T-helper 1 cell treated with Interleukin-12 subunit alpha and Interleukin-12 subunit beta and Interleukin-4 antibody, amounts not matched to agents 30 μg/mL and 1 μg/mL, for 36 hours (primary cell): ENCODE measurements at regions not wholly inside any gene's neighbourhood (a gene's known extent, or its start where the extent isn't known, plus 50 kb on each side); places are given as distances from the start of the nearest gene placed in this dataset.

Experiments
- H3K27ac Mint-ChIP-seq: one replicate; pipeline ENCODE4 v1.8.0; 2021; ENCODE audit warnings: mild to moderate bottlenecking, mixed read lengths
- H3K27me3 Mint-ChIP-seq: one replicate; pipeline ENCODE4 v1.8.0; 2021; ENCODE audit warnings: low read depth, mixed read lengths
- H3K36me3 Mint-ChIP-seq: one replicate; pipeline ENCODE4 v1.8.0; 2021; ENCODE audit warnings: low read depth, mixed read lengths
- H3K4me1 Mint-ChIP-seq: one replicate; pipeline ENCODE4 v1.8.0; 2021; ENCODE audit warnings: low read depth, mixed read lengths
- H3K4me3 Mint-ChIP-seq: one replicate; pipeline ENCODE4 v1.8.0; 2021; ENCODE audit warnings: mild to moderate bottlenecking, moderate library complexity, mixed read lengths
- H3K9me3 Mint-ChIP-seq: one replicate; pipeline ENCODE4 v1.8.0; 2021; ENCODE audit warnings: mixed read lengths

- Mint-ChIP-seq H3K27me3 (peaks cover 15% of the 10 kb centered on the region), H3K4me1 (peaks cover 13% of the 10 kb centered on the region), H3K4me3 (no peak overlapping the region), H3K9me3 (no peaks in the 10 kb centered on the region), H3K27ac (no peak overlapping the region), H3K36me3 (no peaks in the 10 kb centered on the region)
Observed at GRCh38 chr6:138550346-138550767, 51.1 kb upstream of the NHSL1 start.

GRCh38 chr6:138554146-138554545 lies 54.9 kb upstream of the NHSL1 start:
- H3K27me3 Mint-ChIP-seq = peaks cover 21% of the 10 kb centered on the region
- H3K27ac Mint-ChIP-seq = no peak overlapping the region
- no peak overlapping the region for H3K4me3 Mint-ChIP-seq
- no peaks in the 10 kb centered on the region for H3K4me1 Mint-ChIP-seq
- no peaks in the 10 kb centered on the region for H3K9me3 Mint-ChIP-seq
- H3K36me3 Mint-ChIP-seq = no peaks in the 10 kb centered on the region

- no peak overlapping the region for H3K27ac Mint-ChIP-seq
- peaks cover 21% of the 10 kb centered on the region for H3K27me3 Mint-ChIP-seq
- no peaks in the 10 kb centered on the region for H3K36me3 Mint-ChIP-seq
- no peaks in the 10 kb centered on the region for H3K4me1 Mint-ChIP-seq
- H3K9me3 Mint-ChIP-seq = no peaks in the 10 kb centered on the region
- no peak overlapping the region for H3K4me3 Mint-ChIP-seq
Observed at GRCh38 chr6:138555421-138555988, 56.2 kb upstream of the NHSL1 start.

GRCh38 chr6:138557147-138557546 lies 57.9 kb upstream of the NHSL1 start:
- Mint-ChIP-seq H3K4me3 (no peak overlapping the region), H3K27me3 (peaks cover 27% of the 10 kb centered on the region), H3K9me3 (no peaks in the 10 kb centered on the region), H3K4me1 (no peaks in the 10 kb centered on the region), H3K27ac (no peak overlapping the region), H3K36me3 (no peaks in the 10 kb centered on the region)

GRCh38 chr6:138559143-138559542 lies 59.8 kb upstream of the NHSL1 start:
- Mint-ChIP-seq H3K4me3 (no peak overlapping the region), H3K27ac (no peak overlapping the region), H3K36me3 (no peaks in the 10 kb centered on the region), H3K4me1 (no peaks in the 10 kb centered on the region), H3K9me3 (no peaks in the 10 kb centered on the region), H3K27me3 (peaks cover 34% of the 10 kb centered on the region)

GRCh38 chr6:138560130-138560860 lies 61.0 kb upstream of the NHSL1 start:
- no peaks in the 10 kb centered on the region for H3K36me3 Mint-ChIP-seq
- H3K9me3 Mint-ChIP-seq = no peaks in the 10 kb centered on the region
- no peak overlapping the region for H3K27ac Mint-ChIP-seq
- H3K4me3 Mint-ChIP-seq = no peak overlapping the region
- no peaks in the 10 kb centered on the region for H3K4me1 Mint-ChIP-seq
- H3K27me3 Mint-ChIP-seq = peaks cover 26% of the 10 kb centered on the region

- H3K9me3 Mint-ChIP-seq = no peaks in the 10 kb centered on the region
- no peak overlapping the region for H3K27ac Mint-ChIP-seq
- peaks cover 13% of the 10 kb centered on the region for H3K27me3 Mint-ChIP-seq
- H3K4me1 Mint-ChIP-seq = no peaks in the 10 kb centered on the region
- no peak overlapping the region for H3K4me3 Mint-ChIP-seq
- H3K36me3 Mint-ChIP-seq = no peaks in the 10 kb centered on the region
Observed at GRCh38 chr6:138562691-138563090, 63.4 kb upstream of the NHSL1 start.

- H3K9me3 Mint-ChIP-seq = no peaks in the 10 kb centered on the region
- H3K4me3 Mint-ChIP-seq = no peak overlapping the region
- no peaks in the 10 kb centered on the region for H3K36me3 Mint-ChIP-seq
- H3K27me3 Mint-ChIP-seq = peaks cover 13% of the 10 kb centered on the region
- no peak overlapping the region for H3K27ac Mint-ChIP-seq
- no peaks in the 10 kb centered on the region for H3K4me1 Mint-ChIP-seq
Observed at GRCh38 chr6:138563231-138563630, 63.9 kb upstream of the NHSL1 start.

GRCh38 chr6:138563650-138564049 lies 64.4 kb upstream of the NHSL1 start:
- no peaks in the 10 kb centered on the region for H3K4me1 Mint-ChIP-seq
- H3K27me3 Mint-ChIP-seq = peaks cover 13% of the 10 kb centered on the region
- H3K27ac Mint-ChIP-seq = no peak overlapping the region
- H3K36me3 Mint-ChIP-seq = no peaks in the 10 kb centered on the region
- H3K9me3 Mint-ChIP-seq = no peaks in the 10 kb centered on the region
- H3K4me3 Mint-ChIP-seq = no peak overlapping the region

- Mint-ChIP-seq H3K27ac (no peak overlapping the region), H3K27me3 (peaks cover 13% of the 10 kb centered on the region), H3K36me3 (no peaks in the 10 kb centered on the region), H3K4me1 (no peaks in the 10 kb centered on the region), H3K4me3 (no peak overlapping the region), H3K9me3 (no peaks in the 10 kb centered on the region)
Observed at GRCh38 chr6:138564170-138564721, 65.0 kb upstream of the NHSL1 start.

- H3K27ac Mint-ChIP-seq = no peak overlapping the region
- H3K4me3 Mint-ChIP-seq = no peak overlapping the region
- no peaks in the 10 kb centered on the region for H3K4me1 Mint-ChIP-seq
- no peaks in the 10 kb centered on the region for H3K36me3 Mint-ChIP-seq
- peaks cover 8% of the 10 kb centered on the region for H3K27me3 Mint-ChIP-seq
- H3K9me3 Mint-ChIP-seq = no peaks in the 10 kb centered on the region
Observed at GRCh38 chr6:138567052-138567451, 67.8 kb upstream of the NHSL1 start.

- Mint-ChIP-seq H3K27me3 (peaks cover 6% of the 10 kb centered on the region), H3K36me3 (no peaks in the 10 kb centered on the region), H3K4me1 (no peaks in the 10 kb centered on the region), H3K4me3 (no peak overlapping the region), H3K27ac (no peak overlapping the region), H3K9me3 (no peaks in the 10 kb centered on the region)
Observed at GRCh38 chr6:138568997-138569396, 69.7 kb upstream of the NHSL1 start.

- H3K27me3 Mint-ChIP-seq = peaks cover 6% of the 10 kb centered on the region
- no peak overlapping the region for H3K4me3 Mint-ChIP-seq
- no peaks in the 10 kb centered on the region for H3K36me3 Mint-ChIP-seq
- H3K4me1 Mint-ChIP-seq = no peaks in the 10 kb centered on the region
- H3K27ac Mint-ChIP-seq = no peak overlapping the region
- no peaks in the 10 kb centered on the region for H3K9me3 Mint-ChIP-seq
Observed at GRCh38 chr6:138569554-138569953, 70.3 kb upstream of the NHSL1 start.

- Mint-ChIP-seq H3K36me3 (no peaks in the 10 kb centered on the region), H3K4me1 (no peaks in the 10 kb centered on the region), H3K27me3 (peaks cover 6% of the 10 kb centered on the region), H3K9me3 (no peaks in the 10 kb centered on the region), H3K27ac (no peak overlapping the region), H3K4me3 (no peak overlapping the region)
Observed at GRCh38 chr6:138569970-138570724, 70.9 kb upstream of the NHSL1 start.

GRCh38 chr6:138570725-138571029 lies 71.4 kb upstream of the NHSL1 start:
- H3K27ac Mint-ChIP-seq = no peak overlapping the region
- no peak overlapping the region for H3K4me3 Mint-ChIP-seq
- no peaks in the 10 kb centered on the region for H3K4me1 Mint-ChIP-seq
- no peaks in the 10 kb centered on the region for H3K9me3 Mint-ChIP-seq
- H3K36me3 Mint-ChIP-seq = no peaks in the 10 kb centered on the region
- H3K27me3 Mint-ChIP-seq = peaks cover 6% of the 10 kb centered on the region
